H54 (cell line): ENCODE measurements at regions not wholly inside any gene's neighbourhood (a gene's known extent, or its start where the extent isn't known, plus 50 kb on each side); places are given as distances from the start of the nearest gene placed in this dataset.

Source experiments
- DNase-seq: peaks from one replicate; pipeline ENCODE4 v3.0.0; 2011; ENCODE audit warnings: low spot score, mixed read lengths; ENCODE audit not compliant: insufficient read length
- FAIRE-seq: peaks from 3 replicates; lab custom pipeline; 2011; peaks lifted over from hg19 to GRCh38; lab: Jason Lieb, UNC
- POLR2A ChIP-seq: IDR thresholded peaks from 2 replicates; pipeline ENCODE4 v1.6.1; 2011; ENCODE audit warnings: low read depth, mild to moderate bottlenecking, low read length

GRCh38 chr5:133667217-133667616 lies 54.9 kb upstream of the FSTL4 start:
- no peak for DNase-seq
- FAIRE-seq = no peak
- TF ChIP-seq POLR2A = no peak

DNA sequence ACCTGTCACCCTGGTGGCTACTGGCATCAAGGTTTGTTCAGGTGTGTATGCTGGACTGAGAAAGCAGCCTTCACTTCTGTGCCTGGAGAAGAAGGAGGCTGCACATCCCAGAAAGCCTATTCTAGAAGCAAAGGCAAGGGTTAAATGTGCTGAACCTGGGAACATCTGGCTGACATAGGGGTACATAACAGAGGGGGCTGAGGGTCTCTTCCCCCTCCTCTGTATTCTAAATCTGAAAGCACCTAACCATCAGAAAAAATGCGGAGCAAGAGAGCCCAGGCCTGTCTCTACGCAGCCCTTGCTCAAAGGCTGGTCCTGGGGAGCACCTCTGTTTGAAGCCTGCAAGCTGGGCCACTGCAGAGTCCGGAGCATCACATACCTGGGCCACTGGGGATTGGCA lies 53.2 kb upstream of the FSTL4 start:
- TF ChIP-seq POLR2A = no peak
- no peak for DNase-seq
- no peak for FAIRE-seq

DNA sequence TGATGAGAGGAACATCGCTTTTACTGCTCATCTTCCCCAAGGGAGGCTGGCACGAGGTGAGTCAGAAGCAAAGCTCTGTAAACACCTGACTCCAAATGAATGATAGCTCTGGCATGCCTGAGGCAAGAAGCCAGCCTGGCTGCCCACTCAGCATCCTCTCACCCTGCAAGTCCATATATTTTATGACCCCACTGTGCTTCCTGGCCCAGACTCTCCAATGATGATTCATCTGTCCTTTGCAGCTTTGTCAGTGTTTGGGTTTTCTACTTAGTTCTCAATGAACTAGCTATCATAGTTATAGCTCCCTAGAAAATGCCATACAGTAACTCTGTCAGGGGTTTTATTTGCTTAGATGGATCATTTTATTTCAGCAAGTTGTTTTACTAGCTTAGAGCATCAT lies 52.1 kb upstream of the FSTL4 start:
- DNase-seq (peak; percentile 33), FAIRE-seq (no peak)
- no peak for TF ChIP-seq POLR2A

- TF ChIP-seq POLR2A = no peak
- no peak for DNase-seq
- no peak for FAIRE-seq
Measured at GRCh38 chr5:133663397-133664054, 51.2 kb upstream of the FSTL4 start.

DNA sequence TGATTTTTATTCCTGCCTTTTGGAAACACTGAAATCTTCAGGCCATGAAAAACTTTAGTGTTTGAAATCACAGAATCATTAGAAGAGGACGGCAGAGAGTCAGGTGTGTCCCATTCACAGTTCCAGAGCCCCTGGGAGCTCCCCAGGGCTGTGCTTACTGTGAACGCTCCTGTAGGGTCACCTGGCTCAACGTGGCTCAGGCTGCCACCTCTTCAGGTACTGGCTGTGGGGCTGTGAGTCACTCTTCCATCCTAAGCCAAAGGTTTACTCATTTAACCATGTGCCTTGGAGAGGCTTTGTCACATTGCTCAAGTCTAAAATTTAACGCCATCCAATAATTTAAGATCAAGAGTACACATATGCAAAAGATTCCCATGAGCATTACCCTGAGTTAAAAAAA lies 50.2 kb upstream of the FSTL4 start:
- no peak for FAIRE-seq
- no peak for TF ChIP-seq POLR2A
- no peak for DNase-seq
